Hepatic stellate cell (primary cell): ENCODE measurements at regions not wholly inside any gene's neighbourhood (a gene's known extent, or its start where the extent isn't known, plus 50 kb on each side); places are given as distances from the start of the nearest gene placed in this dataset.
"Not testable (repeated sequence)": the region's sequence is repeated elsewhere in the genome, so short reads cannot be mapped to it uniquely, and the experiment has no call there.

Source experiments
- DNase-seq: peaks from one replicate; pipeline ENCODE4 v3.0.0; 2011; ENCODE audit warnings: low spot score

- DNase-seq, result no peak
Observed at GRCh38 chr1:4219111-4219510, 319.0 kb upstream of the C1orf174 start.

GRCh38 chr1:4219826-4220225, 319.8 kb upstream of the C1orf174 start:
- no peak for DNase-seq

DNA sequence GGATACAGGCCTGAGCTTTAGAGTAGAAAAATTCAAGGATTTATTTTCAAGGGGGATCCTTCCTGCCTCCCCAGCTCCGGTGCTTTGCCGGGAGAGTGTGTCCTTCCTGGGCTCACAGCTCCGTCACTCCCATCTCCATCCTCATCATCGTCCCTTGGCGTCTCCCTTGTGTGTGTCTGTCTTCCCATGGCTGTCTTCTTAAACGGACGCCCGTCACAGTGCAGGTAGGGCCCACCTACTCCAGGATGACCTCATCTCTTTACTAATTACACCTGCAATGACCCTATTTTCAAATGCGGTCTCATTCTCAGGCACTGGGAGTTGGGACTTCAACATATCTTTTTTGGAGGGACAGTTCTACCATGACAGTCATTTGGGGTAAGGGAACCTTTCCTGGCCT, 320.3 kb upstream of the C1orf174 start:
- DNase-seq, result no peak

DNA sequence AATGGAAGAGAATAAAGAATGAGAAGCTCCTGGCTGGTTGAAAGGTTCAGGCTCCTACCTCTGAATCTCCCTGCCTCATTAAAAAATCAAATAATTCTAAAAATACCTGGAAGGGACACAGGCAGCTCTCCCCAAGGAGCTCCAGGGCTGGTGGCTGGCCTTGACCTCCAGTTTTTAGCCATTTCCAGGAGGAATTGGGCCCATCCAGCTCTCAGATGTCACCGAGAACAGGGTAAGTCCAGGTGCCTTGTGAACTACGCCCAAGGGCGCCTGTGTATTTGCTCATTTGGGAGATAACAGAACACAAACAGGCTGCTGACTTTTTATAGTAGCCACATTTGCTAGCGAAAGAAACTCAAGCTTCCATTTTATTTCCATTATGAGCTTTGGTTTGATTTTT, 321.0 kb upstream of the C1orf174 start:
- no peak for DNase-seq

GRCh38 chr1:4224684-4225467, 324.8 kb upstream of the C1orf174 start:
- no peak for DNase-seq

- no peak for DNase-seq
Observed at GRCh38 chr1:4227986-4228385, 327.9 kb upstream of the C1orf174 start.

GRCh38 chr1:4253935-4254334, 353.9 kb upstream of the C1orf174 start:
- no peak for DNase-seq

GRCh38 chr1:4256351-4256750, 356.3 kb upstream of the C1orf174 start:
- no peak for DNase-seq

GRCh38 chr1:4258146-4258777, 358.2 kb upstream of the C1orf174 start:
- DNase-seq, result not testable (repeated sequence)

GRCh38 chr1:4261327-4261726, 361.3 kb upstream of the C1orf174 start:
- no peak for DNase-seq

GRCh38 chr1:4262665-4263064, 362.6 kb upstream of the C1orf174 start:
- no peak for DNase-seq

DNA sequence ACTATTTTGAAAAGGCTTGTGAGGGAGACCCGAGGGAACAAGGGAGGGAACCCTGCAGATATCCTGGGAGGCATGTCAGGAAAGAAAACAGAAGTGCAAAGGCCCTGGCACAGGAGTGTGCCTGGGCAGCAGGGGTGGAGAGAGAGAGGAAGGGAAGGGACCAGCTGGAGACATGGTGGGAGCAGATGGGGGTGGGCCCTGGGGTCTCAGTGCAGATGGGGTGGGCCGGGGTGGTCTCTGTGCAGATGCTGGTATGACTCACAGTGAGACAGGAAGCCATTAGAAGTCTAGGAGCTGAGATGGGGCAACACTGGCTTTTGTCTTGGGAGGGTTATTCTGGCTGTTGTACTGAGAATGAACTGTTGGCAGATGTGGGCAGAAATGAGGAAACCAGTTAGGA, 363.6 kb upstream of the C1orf174 start:
- DNase-seq, result no peak

DNA sequence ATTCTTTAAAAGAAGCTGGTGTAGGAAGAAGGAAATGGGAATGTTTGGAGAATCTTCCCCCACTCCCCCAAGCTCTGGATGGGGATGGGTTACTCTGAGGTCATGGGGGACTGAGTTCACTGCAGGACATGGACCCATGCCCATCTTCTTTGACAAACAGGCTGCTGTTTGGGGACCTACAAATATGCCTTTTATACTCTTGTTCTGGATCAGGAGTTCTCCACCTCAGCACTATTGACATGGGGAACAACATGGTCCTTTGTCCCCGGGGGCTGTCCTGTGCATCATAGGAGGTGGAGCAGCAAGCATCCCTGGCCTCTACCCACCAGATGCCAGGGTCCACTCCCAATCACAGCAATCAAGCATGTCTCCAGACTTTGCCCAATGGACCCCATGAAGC, 365.8 kb upstream of the C1orf174 start:
- no peak for DNase-seq

- DNase-seq, result no peak
Observed at GRCh38 chr1:4267381-4268261, 367.5 kb upstream of the C1orf174 start.

DNA sequence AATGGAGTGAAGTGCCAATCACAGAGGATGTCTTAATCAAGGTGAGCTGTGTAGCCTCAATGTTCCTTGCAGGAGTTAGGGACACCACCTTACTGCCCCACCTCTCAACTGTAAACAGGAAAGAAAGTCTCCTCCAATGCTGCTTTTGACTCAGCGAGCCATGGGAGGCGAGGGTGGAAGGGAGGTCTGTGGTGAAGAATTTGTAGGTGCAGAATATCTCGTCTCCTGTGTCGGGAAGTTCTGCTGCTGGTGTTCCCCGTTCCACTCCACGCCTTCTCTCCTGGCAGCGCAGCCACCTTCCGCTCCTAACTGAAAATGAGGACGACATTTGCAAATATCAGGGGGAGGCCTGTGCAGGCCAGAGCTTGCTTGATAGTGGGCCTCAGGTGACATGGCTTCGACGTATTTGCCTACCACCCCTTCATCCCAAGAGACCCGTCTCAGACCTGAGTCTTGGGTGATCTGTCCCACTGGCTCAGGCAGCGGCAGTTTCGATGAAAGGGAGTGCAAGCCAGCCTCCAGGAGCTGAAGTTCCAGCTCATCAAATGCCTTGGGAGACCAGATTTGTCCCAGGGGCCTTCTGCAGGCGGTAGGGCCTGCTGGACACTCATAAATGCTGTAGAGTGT, 368.3 kb upstream of the C1orf174 start:
- DNase-seq, result no peak

DNA sequence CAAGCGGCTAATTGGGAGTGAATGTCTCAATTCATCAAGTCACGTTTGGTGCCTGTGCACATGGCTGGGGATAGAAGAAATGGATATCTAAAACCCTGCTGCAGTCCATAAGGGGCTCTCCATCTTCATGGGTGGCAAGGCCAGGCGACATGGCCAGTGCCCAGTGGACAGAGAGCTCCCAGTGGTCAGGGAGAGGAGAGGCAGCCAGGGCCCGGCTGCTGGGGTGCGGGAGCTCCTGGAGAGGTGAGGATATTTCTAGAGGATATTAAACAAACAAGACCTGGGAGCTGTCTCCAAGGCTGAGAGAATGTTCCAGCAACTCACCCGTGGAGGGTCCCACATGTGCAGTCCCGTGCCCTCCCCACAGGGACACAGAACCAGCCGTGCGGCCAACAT, 368.8 kb upstream of the C1orf174 start:
- DNase-seq, result no peak

DNA sequence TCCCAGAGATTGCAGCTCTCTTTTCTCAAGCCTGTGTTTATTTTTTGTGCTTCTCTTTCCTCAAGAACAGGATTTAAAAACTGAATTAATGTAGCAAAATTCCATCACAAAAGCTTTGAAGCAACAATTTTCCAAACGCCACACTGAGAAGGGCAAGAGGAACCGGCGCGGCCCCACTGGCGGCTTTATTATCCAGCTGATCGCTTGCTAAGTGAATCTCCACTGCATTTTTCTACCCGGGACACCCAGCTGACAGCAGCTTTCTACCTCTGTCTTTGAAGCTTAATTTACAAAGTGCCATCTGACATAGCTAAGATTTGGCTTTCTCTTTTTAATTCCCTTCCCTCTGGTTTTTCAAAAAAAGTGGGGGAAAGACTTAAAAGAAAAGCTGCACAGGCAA, 369.3 kb upstream of the C1orf174 start:
- DNase-seq, result no peak

DNA sequence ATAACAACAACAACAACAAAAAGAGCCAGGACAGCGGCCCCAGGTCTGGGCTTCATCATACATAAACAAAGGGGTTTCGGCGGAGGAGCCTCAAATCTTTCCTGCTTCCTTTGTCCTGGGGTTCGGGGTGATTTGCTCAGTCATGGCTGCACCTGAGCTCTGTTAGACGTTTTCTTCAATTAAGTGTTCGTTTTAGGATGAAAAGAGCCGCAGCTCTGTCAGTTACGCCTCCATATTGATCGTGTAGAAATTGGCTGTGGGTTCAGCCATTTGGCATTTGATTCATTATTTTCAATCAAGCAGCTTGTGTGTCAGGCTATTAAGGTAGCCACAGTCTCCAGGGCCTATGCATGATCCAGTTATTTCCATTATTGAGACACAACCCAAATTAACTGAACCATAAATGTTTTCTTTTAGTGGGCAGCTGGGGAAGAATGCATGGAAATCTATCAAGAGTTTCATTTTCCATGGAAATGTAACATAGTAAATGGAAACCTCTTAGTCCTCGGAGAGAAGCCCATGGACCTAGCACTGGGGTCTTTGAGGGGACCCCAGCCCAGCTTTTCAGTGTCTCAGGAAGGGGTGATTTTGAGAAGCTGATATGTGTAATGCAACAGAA, 370.0 kb upstream of the C1orf174 start:
- no peak for DNase-seq

DNA sequence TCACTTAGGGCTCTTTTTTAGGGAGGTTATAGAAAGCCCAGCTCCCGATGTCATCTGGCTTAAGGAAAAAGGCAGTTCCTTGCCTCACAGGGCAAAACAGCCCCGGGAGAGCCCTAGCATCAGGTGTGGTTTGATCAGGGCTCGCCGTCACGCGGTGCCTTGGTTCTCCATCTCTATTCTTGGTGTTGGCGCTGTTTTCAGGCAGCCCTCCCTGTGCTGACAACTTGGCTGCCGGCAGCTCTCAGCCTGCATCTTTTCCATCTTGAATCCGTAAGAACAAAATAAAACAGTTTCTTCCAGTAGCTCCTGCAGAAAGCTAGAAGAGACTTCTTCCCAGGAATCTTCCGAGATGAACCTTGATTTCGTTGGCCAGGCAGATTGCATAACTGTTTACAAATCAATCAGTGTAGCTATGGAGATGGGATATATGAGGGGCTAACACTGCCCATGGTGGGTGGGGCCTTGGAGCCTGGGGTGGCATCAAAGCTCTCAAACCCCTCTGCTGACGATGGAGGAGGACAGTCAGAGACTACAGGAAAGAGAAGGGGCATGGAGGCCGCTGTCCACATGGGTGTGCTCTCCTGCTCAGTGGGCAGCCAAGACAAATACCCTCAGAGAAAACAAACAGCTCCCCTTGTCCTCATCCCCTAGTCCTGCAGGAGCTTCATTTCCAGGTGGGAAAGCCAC, 370.7 kb upstream of the C1orf174 start:
- no peak for DNase-seq

- DNase-seq, result no peak
Observed at GRCh38 chr1:4271338-4271998, 371.4 kb upstream of the C1orf174 start.

DNA sequence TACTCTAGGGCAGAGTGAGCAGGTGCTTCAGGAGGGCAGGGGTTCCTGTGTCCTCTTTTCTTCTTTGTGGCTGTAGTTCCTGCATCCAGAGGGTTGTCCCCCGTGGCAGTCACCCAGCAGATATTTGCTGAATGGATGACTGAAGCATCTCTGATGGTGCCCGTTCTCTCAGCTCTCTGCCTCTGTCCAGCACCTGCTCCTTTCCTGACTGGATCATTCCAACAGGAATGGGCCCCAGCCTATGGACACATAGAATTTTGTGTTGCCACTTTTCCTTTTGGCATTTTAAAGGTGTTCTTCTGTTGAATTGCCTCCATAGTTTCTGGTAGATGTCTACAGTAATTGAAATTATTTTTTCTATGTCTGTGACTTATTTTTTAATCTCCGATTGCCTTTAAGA, 372.5 kb upstream of the C1orf174 start:
- no peak for DNase-seq
